GM13977 (cell line): ENCODE measurements at regions not wholly inside any gene's neighbourhood (a gene's known extent, or its start where the extent isn't known, plus 50 kb on each side); places are given as distances from the start of the nearest gene placed in this dataset.

ENCODE experiments used
- DNase-seq: peaks from one replicate; pipeline ENCODE4 v3.0.0; 2012; ENCODE audit warnings: low spot score
- CTCF ChIP-seq: IDR thresholded peaks from 2 replicates; pipeline ENCODE4 v1.5.1; 2012; ENCODE audit warnings: mild to moderate bottlenecking, control low read depth; ENCODE audit not compliant: insufficient read depth; ENCODE audit errors: extremely low read depth, missing control alignments
- in situ Hi-C: fragments of 300-500 bp; cut with MboI; formaldehyde crosslinking; loops from one replicate; pipeline ENCODE4 v1.12.0; 2022; ENCODE audit warnings: low sequenced_read_pairs, low pct_unique_long_range_greater_than_20kb, mixed read lengths, inconsistent platforms; ENCODE audit not compliant: unreplicated experiment

- no peak for DNase-seq
- TF ChIP-seq CTCF, result peak; percentile 8
- in situ Hi-C loops, result no loop called here
These were observed 581.6 kb downstream of the HAO1 start for GRCh38 chr20:7358670-7359069.

GRCh38 chr20:7359739-7360138 lies 580.5 kb downstream of the HAO1 start:
- in situ Hi-C loops, result no loop called here
- no peak for DNase-seq
- no peak for TF ChIP-seq CTCF

GRCh38 chr20:7361321-7361720 lies 578.9 kb downstream of the HAO1 start:
- TF ChIP-seq CTCF, result no peak
- DNase-seq, result no peak
- in situ Hi-C loops, result no loop called here

GRCh38 chr20:7361931-7362330 lies 578.3 kb downstream of the HAO1 start:
- DNase-seq, result no peak
- in situ Hi-C loops, result no loop called here
- TF ChIP-seq CTCF, result no peak

GRCh38 chr20:7362601-7363000 lies 577.7 kb downstream of the HAO1 start:
- in situ Hi-C loops, result no loop called here
- DNase-seq, result no peak
- no peak for TF ChIP-seq CTCF

GRCh38 chr20:7366189-7366588 lies 574.1 kb downstream of the HAO1 start:
- in situ Hi-C loops, result no loop called here
- no peak for DNase-seq
- no peak for TF ChIP-seq CTCF
